ENCODE measurements at regions not wholly inside any gene's neighbourhood (a gene's known extent, or its start where the extent isn't known, plus 50 kb on each side); places are given as distances from the start of the nearest gene placed in this dataset.

DNA sequence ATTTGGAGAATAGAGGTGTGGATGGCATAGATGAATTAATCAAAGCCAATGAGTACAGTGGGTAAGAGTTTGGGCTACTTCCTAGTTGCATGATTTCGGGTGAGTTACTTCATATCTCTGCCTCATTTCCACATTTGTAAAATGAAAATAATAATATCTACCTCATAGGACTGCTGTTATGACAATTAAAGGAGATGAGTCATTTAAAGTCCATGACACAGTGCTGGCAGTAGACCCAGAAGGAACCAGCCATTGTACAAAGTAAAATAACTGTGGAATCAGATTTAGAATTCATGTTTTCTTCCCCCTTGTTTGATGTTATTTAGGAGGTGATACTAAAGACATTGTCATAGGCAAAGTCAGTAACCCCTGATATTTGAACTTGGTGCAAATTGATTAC is 139.5 kb upstream of the SLC27A6 start:
- H3K4me3 ChIP-seq (ENCODE audit: control insufficient read depth, low read depth, low read length): no peak overlapping the region
- no peak for DNase-seq (ENCODE audit: low read depth)

DNA sequence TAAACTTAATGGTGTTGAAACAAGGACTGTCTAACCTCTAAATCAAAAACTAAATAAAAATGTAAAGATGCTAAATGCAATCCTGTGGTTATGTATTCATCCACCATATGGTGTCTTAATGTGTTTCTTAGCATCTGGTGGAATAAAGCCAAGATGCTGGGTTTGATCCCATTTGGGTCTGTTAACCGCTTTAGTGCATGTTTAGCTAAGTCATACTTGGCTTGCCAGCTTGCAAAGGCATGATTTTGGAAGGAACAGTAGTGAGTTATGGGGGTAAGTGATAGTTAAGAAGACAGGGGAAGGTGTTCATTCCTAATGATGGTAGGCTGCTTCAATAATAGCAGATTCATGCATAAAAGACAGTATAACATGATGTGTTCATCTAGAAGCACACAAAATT is 139.0 kb upstream of the SLC27A6 start:
- H3K4me3 ChIP-seq (ENCODE audit: control insufficient read depth, low read depth, low read length): no peak overlapping the region
- TF ChIP-seq, protein P1, sequence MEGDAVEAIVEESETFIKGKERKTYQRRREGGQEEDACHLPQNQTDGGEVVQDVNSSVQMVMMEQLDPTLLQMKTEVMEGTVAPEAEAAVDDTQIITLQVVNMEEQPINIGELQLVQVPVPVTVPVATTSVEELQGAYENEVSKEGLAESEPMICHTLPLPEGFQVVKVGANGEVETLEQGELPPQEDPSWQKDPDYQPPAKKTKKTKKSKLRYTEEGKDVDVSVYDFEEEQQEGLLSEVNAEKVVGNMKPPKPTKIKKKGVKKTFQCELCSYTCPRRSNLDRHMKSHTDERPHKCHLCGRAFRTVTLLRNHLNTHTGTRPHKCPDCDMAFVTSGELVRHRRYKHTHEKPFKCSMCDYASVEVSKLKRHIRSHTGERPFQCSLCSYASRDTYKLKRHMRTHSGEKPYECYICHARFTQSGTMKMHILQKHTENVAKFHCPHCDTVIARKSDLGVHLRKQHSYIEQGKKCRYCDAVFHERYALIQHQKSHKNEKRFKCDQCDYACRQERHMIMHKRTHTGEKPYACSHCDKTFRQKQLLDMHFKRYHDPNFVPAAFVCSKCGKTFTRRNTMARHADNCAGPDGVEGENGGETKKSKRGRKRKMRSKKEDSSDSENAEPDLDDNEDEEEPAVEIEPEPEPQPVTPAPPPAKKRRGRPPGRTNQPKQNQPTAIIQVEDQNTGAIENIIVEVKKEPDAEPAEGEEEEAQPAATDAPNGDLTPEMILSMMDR (IDR thresholded peaks at IDR 0.05; ENCODE audit: control insufficient read depth, insufficient read depth, low read depth, low read length, missing control alignments): no peak
- no peak for DNase-seq (ENCODE audit: low read depth)

More for the DNA sequence above, 139.5 kb upstream of the SLC27A6 start:
- TF ChIP-seq, protein P1 (IDR thresholded peaks at IDR 0.05; ENCODE audit: control insufficient read depth, insufficient read depth, low read depth, low read length, missing control alignments): no peak

DNA sequence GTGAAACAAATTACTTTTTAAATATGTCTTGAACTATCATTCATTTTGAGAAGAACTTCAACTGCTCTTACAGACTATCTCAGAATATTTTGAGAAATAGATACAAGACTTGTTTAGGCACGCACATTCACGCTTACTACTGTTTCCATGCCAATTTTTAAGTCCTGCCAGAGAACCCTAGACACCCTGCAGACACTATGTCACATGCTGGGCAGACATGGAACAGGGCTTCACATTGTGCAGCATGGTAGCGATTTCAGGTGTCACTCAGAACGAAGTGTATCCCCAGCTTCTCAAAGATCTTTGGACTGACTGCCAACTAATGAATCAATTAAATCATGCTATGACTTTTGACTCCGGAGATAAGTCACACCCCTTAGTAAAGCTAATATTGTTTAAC is 128.7 kb upstream of the SLC27A6 start:
- H3K4me3 ChIP-seq (ENCODE audit: control insufficient read depth, low read depth, low read length): no peak overlapping the region
- no peak for DNase-seq (ENCODE audit: low read depth)
- TF ChIP-seq, protein P1 (IDR thresholded peaks at IDR 0.05; ENCODE audit: control insufficient read depth, insufficient read depth, low read depth, low read length, missing control alignments): no peak

DNA sequence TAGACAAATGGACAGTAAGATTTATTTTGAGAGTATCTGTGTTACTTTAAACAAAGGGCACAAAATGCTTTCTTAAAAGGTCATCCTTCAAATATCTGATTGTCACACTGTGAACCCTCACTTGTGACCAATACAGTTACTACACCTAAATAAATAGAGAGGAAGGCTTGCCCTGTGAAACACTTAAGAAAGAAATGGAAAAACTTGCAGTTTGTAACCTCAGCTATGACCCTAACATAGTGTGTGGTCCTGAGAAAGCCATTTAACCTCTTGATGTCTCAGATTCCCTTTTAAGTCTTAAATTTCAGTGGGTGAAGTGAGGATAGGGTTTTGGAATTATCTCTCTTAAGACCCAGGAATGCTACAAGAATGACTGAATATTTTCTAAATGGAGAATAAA is 126.7 kb upstream of the SLC27A6 start:
- no peak overlapping the region for H3K4me3 ChIP-seq (ENCODE audit: control insufficient read depth, low read depth, low read length)
- TF ChIP-seq, protein P1 (IDR thresholded peaks at IDR 0.05; ENCODE audit: control insufficient read depth, insufficient read depth, low read depth, low read length, missing control alignments): no peak
- no peak for DNase-seq (ENCODE audit: low read depth)

DNA sequence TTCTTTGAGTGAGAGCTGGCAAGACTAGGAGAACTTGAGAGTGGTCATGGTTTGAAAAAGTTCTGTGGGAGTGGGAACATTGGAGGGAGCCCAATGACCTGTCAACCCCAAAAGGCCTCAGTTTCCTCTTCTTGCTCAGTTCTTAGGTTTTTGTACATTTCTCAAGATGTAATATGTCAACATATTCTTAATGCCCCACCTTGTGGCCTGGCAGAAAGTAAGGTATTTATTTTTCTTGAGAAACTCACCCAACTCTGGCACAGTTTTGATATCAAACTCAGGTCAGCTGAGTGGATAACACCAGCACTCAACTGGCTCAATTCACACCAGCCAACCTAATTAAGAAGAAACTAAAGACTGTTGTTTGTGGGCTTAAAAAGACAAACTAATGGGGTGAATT is 123.0 kb upstream of the SLC27A6 start:
- TF ChIP-seq, protein P1 (IDR thresholded peaks at IDR 0.05; ENCODE audit: control insufficient read depth, insufficient read depth, low read depth, low read length, missing control alignments): no peak
- no peak for DNase-seq (ENCODE audit: low read depth)

DNA sequence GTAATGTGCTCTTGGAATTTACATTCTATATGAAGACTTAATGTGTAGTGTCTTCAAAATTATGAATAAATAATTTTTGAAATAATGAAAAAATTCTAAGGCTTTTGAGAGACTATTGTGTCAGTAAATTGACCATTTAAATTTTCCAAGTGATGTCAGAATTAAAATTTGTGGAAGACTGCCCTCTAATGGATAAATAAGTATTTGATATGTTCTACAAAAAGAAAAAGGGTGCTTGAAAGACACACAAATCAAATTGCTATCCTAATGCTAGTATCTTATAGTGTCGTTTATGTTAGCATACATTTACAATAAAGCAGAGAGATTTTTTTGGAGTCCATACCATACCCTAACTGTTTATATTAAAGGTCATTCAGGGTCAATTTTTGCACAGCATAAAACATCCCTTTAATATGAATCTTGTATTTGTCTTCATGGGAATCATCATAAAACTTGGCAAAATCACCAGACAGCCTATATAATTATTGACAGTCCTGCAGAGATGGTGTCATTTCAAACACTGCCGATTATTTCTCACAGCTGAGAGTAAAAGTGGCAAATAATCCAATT is 120.8 kb upstream of the SLC27A6 start:
- H3K4me3 ChIP-seq (ENCODE audit: control insufficient read depth, low read depth, low read length): no peak overlapping the region
- TF ChIP-seq, protein P1 (IDR thresholded peaks at IDR 0.05; ENCODE audit: control insufficient read depth, insufficient read depth, low read depth, low read length, missing control alignments): no peak
- DNase-seq (ENCODE audit: low read depth): no peak

More for the DNA sequence above, 123.0 kb upstream of the SLC27A6 start:
- H3K4me3 ChIP-seq (ENCODE audit: control insufficient read depth, low read depth, low read length): no peak overlapping the region

DNA sequence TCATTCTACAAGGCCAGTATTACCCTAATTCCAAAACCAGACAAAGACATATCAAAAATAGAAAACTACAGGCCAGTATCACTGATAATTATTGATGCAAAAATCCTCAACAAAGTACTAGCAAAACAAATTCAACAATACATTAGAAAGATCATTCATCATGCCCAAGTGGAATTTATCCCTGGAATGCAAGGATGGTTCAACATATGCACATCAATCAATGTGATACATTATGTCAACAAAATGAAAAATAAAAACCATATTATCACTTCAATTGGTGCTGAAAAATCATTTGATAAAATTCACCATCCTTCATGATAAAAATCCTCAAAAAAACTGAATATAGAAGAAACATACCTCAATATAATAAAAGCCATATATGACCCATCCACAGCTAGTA is 115.2 kb upstream of the SLC27A6 start:
- TF ChIP-seq, protein P1 (IDR thresholded peaks at IDR 0.05; ENCODE audit: control insufficient read depth, insufficient read depth, low read depth, low read length, missing control alignments): no peak
- DNase-seq (ENCODE audit: low read depth): no peak
- no peak overlapping the region for H3K4me3 ChIP-seq (ENCODE audit: control insufficient read depth, low read depth, low read length)
